C4-2B (cell line): ENCODE measurements at regions not wholly inside any gene's neighbourhood (a gene's known extent, or its start where the extent isn't known, plus 50 kb on each side); places are given as distances from the start of the nearest gene placed in this dataset.

Experiments used
- ZFX ChIP-seq: fragments of 450-650 bp; IDR thresholded peaks from 2 replicates; pipeline ENCODE4 v1.6.1; 2017
- TF ChIP-seq, protein P1 (sequence below): fragments of 450-650 bp; conservative IDR thresholded peaks from 2 replicates; pipeline ENCODE4 v1.5.1; 2017; ENCODE audit warnings: mild to moderate bottlenecking

DNA sequence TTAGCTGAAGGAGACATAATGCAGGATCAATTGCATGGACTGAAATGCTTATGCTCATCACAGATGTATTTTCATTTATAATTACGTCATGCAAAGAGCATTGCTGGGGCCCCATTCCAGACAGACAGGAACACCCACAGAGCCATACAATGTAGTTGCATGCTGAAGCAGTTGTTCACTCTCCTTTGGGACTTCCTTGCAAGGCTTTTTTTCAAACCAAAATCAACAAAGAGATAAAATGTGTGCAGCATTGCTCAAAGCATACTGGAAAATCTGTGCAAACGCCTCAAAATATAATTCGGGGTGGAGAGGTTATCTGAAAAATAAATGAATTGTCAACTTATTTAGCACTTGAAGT lies 463.2 kb downstream of the CDH2 start:
- TF ChIP-seq, protein P1, sequence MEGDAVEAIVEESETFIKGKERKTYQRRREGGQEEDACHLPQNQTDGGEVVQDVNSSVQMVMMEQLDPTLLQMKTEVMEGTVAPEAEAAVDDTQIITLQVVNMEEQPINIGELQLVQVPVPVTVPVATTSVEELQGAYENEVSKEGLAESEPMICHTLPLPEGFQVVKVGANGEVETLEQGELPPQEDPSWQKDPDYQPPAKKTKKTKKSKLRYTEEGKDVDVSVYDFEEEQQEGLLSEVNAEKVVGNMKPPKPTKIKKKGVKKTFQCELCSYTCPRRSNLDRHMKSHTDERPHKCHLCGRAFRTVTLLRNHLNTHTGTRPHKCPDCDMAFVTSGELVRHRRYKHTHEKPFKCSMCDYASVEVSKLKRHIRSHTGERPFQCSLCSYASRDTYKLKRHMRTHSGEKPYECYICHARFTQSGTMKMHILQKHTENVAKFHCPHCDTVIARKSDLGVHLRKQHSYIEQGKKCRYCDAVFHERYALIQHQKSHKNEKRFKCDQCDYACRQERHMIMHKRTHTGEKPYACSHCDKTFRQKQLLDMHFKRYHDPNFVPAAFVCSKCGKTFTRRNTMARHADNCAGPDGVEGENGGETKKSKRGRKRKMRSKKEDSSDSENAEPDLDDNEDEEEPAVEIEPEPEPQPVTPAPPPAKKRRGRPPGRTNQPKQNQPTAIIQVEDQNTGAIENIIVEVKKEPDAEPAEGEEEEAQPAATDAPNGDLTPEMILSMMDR: no peak
- TF ChIP-seq ZFX: no peak
